K562 (cell line): ENCODE measurements at regions not wholly inside any gene's neighbourhood (a gene's known extent, or its start where the extent isn't known, plus 50 kb on each side); places are given as distances from the start of the nearest gene placed in this dataset.

Source experiments
- ATAC-seq: fragments of 200-7000 bp; cut with Tn5 transposase; 3 replicates; pipeline ENCODE4 v1.9.1; 2020; ENCODE audit warnings: moderate library complexity
- BruUV-seq: library from RNA; stranded (reverse); fragments of 400-500 nt; replicated peaks from 2 replicates; lab custom pipeline; 2021; lab: Mats Ljungman, UMichigan
- CTCF ChIA-PET: fragments of 300-600 bp; formaldehyde crosslinking; extraction: SDS; loops from one replicate; lab custom pipeline; 2021; ENCODE audit warnings: low intra/inter-chr PET ratio; lab: Yijun Ruan, JAX
- POLR2A ChIA-PET: fragments of 300-600, 350-650 bp; sonication (Branson Sonifier 250); formaldehyde crosslinking; extraction: SDS; loops from one replicate; lab custom pipeline; 2021; ENCODE audit warnings: antibody characterized with exemption, inconsistent platforms; lab: Yijun Ruan, JAX
- DNase-seq, 4 experiments: peaks; one replicate each; pipeline versions ENCODE4 v3.0.0 to v3.0.0-alpha.2; 2011 to 2018; ENCODE audit warnings: low spot score in 3 of 4, mixed read lengths in 3 of 4; ENCODE audit errors: extremely low read depth in 1 of 4
- FAIRE-seq: peaks from 2 replicates; lab custom pipeline; 2011; peaks lifted over from hg19 to GRCh38; lab: Jason Lieb, UNC
- H2AFZ ChIP-seq: 2 replicates; pipeline ENCODE4 v1.6.0; 2011; ENCODE audit warnings: low read depth, low read length, control low read depth, inconsistent platforms
- H3K27ac ChIP-seq: fragments of 200-600 bp; 3 replicates; pipeline ENCODE4 v1.8.0; 2011; ENCODE audit warnings: low read depth, mild to moderate bottlenecking, control low read depth, inconsistent platforms, low read length, moderate library complexity, mixed read lengths; ENCODE audit errors: extremely low read depth
- H3K27me3 ChIP-seq, 2 experiments: fragments of 300-600 bp in 1 of 2; 2 replicates in 1 of 2; 3 replicates in 1 of 2; pipeline versions ENCODE4 v1.6.0 to v1.8.0; 2011; ENCODE audit warnings: inconsistent platforms in 2 of 2, low read length in 2 of 2, mild to moderate bottlenecking in 1 of 2, mixed read lengths in 1 of 2, moderate library complexity in 1 of 2; ENCODE audit not compliant: control insufficient read depth in 2 of 2, insufficient read depth in 2 of 2
- H3K36me3 ChIP-seq: fragments of 300-600 bp; 3 replicates; pipeline ENCODE4 v1.8.0; 2011; ENCODE audit warnings: mild to moderate bottlenecking, low read length, inconsistent platforms; ENCODE audit not compliant: control insufficient read depth, insufficient read depth
- H3K4me1 ChIP-seq, 2 experiments: fragments of 200-600 bp in 1 of 2; replicated peaks in 1 of 2; 2 replicates in 1 of 2; 3 replicates in 1 of 2; pipeline versions ENCODE4 v1.5.1 to v1.8.0; 2011; ENCODE audit warnings: inconsistent platforms in 2 of 2, low read length in 2 of 2, mild to moderate bottlenecking in 1 of 2, mixed read lengths in 1 of 2, moderate library complexity in 1 of 2; ENCODE audit not compliant: control insufficient read depth in 2 of 2, insufficient read depth in 2 of 2
- H3K4me2 ChIP-seq: 2 replicates; pipeline ENCODE4 v1.6.1; 2011; ENCODE audit warnings: low read length, control low read depth, inconsistent platforms, mixed read lengths; ENCODE audit not compliant: insufficient read depth
- H3K4me3 ChIP-seq: fragments of 200-600 bp; sonication (generic), shearing (Covaris generic); 2 replicates; pipeline ENCODE4 v1.5.1; 2016; ENCODE audit warnings: control low read depth, inconsistent platforms
- H3K79me2 ChIP-seq: fragments of 200-600 bp; 3 replicates; pipeline ENCODE4 v1.8.0; 2011; ENCODE audit warnings: low read length, inconsistent platforms; ENCODE audit not compliant: control insufficient read depth, insufficient read depth
- H3K9ac ChIP-seq, 2 experiments: 2 replicates each; pipeline versions ENCODE4 v1.6.0 to v1.6.1; 2011; ENCODE audit warnings: low read depth in 2 of 2, low read length in 2 of 2, control low read depth in 1 of 2, inconsistent platforms in 1 of 2, mild to moderate bottlenecking in 1 of 2, mixed read lengths in 1 of 2; ENCODE audit not compliant: insufficient read depth in 1 of 2
- H3K9me1 ChIP-seq: one replicate; pipeline ENCODE4 v1.6.0; 2011; ENCODE audit warnings: inconsistent platforms, mild to moderate bottlenecking, low read length, moderate library complexity; ENCODE audit not compliant: control insufficient read depth, insufficient read depth
- H3K9me3 ChIP-seq: replicated peaks from 2 replicates; pipeline ENCODE4 v1.5.1; 2011; ENCODE audit warnings: low read depth, low read length, inconsistent platforms; ENCODE audit not compliant: control insufficient read depth, insufficient read depth
- H4K20me1 ChIP-seq: replicated peaks from 2 replicates; pipeline ENCODE4 v1.6.1; 2011; ENCODE audit warnings: low read length, inconsistent platforms, mixed read lengths; ENCODE audit not compliant: control insufficient read depth, insufficient read depth
- CREB1 ChIP-seq, 2 experiments: sonication (generic) in 1 of 2; formaldehyde crosslinking in 1 of 2; IDR thresholded peaks; 2 replicates each; pipeline versions ENCODE4 v1.6.1 to v1.8.0; 2012 to 2022; ENCODE audit warnings: inconsistent platforms in 1 of 2, mild to moderate bottlenecking in 1 of 2, missing genetic modification reagents in 1 of 2, moderate library complexity in 1 of 2
- HNRNPH1 ChIP-seq: fragments of 200-400 bp; formaldehyde crosslinking; optimal IDR thresholded peaks from 2 replicates; pipeline ENCODE3; 2017; ENCODE audit warnings: low read depth, mild to moderate bottlenecking, low read length, moderate library complexity
- KLF1 ChIP-seq: fragments of 450-650 bp; IDR thresholded peaks from 2 replicates; pipeline ENCODE4 v1.6.1; 2016; ENCODE audit warnings: missing genetic modification characterization, missing compliant biosample characterization
- LARP7 ChIP-seq: fragments of 450-650 bp; IDR thresholded peaks from 2 replicates; pipeline ENCODE4 v1.6.1; 2016
- NR4A1 ChIP-seq, 2 experiments: fragments of 250-450 bp in 1 of 2; fragments of 450-650 bp in 1 of 2; sonication (Bioruptor Pico) in 1 of 2; IDR thresholded peaks; 2 replicates each; pipeline versions ENCODE4 v1.4.0 to v1.6.1; 2016 to 2020; ENCODE audit warnings: mild to moderate bottlenecking in 2 of 2, missing compliant biosample characterization in 1 of 2, missing genetic modification characterization in 1 of 2, moderate library complexity in 1 of 2
- SRSF3 ChIP-seq: fragments of 200-400 bp; formaldehyde crosslinking; IDR thresholded peaks from 2 replicates; pipeline ENCODE4 v1.6.1; 2016; ENCODE audit warnings: mild to moderate bottlenecking, low read length, moderate library complexity; ENCODE audit not compliant: insufficient read depth
- WGBS: fragments of 100-300 bp; shearing (Covaris generic); methylation state at CpG from one replicate; pipeline ENCODE4 v1.1.6; 2016; ENCODE audit warnings: low coverage, mixed read lengths; ENCODE audit not compliant: insufficient coverage; ENCODE audit errors: missing lambda C conversion rate; 5-methylcytosine and 5-hydroxymethylcytosine counted together
- in situ Hi-C: fragments of 300-500 bp; cut with MboI; formaldehyde crosslinking; loops from 4 replicates; pipeline ENCODE4 v1.15.0; 2018; ENCODE audit warnings: inconsistent platforms, mixed read lengths
- intact Hi-C: fragments of 100-400 bp; cut with micrococcal nuclease; formaldehyde crosslinking; loops from 2 replicates; pipeline ENCODE4 v1.14.2; 2022
- TF ChIP-seq, protein P1 (sequence below): sonication (generic); formaldehyde crosslinking; IDR thresholded peaks from 2 replicates; pipeline ENCODE4 v1.8.0; 2022; ENCODE audit warnings: mild to moderate bottlenecking, missing genetic modification reagents

DNA sequence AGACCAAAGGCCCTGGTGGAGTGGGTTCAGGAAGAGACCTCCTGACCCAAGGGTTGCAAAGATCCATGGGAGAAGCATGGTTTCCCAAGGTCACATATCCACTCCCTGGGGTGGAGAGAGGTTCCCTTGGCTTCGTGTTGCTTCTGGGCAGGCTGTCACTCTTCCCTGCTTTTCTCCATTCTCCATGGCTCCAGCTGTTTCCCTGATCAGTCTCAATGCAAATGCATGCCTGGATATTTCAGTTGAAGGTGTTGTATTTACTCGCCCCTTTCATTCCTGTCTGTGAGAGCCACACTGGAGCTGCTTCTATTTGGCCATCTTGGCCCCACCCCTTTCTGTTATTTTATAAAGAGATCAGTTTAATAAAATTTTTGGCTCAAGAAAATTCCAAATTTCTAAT is 95.0 kb upstream of the PLSCR4 start:
- H3K4me2 ChIP-seq, result no peak overlapping the region
- H3K27ac ChIP-seq, result no peak overlapping the region
- TF ChIP-seq, protein P1, sequence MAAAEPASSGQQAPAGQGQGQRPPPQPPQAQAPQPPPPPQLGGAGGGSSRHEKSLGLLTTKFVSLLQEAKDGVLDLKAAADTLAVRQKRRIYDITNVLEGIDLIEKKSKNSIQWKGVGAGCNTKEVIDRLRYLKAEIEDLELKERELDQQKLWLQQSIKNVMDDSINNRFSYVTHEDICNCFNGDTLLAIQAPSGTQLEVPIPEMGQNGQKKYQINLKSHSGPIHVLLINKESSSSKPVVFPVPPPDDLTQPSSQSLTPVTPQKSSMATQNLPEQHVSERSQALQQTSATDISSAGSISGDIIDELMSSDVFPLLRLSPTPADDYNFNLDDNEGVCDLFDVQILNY (CRISPR knock-in tag), result no peak
- TF ChIP-seq HNRNPH1 (no peak), NR4A1 (CRISPR knock-in tag; IDR thresholded peaks at IDR 0.05) (no peak), NR4A1 (tag; IDR thresholded peaks at IDR 0.05) (no peak), LARP7 (no peak), KLF1 (tag) (no peak), SRSF3 (no peak), CREB1 (IDR thresholded peaks at IDR 0.05) (no peak), CREB1 (CRISPR knock-in tag; IDR thresholded peaks at IDR 0.05) (no peak)
- no peak overlapping the region for H3K9ac ChIP-seq
- BruUV-seq, result no TSS peak
- no peaks in the 10 kb centered on the region for H3K36me3 ChIP-seq
- ChIA-PET CTCF (no interaction called here), POLR2A (no interaction called here)
- no peaks in the 10 kb centered on the region for H3K9me1 ChIP-seq
- DNase-seq (no peak), FAIRE-seq (no peak), ATAC-seq (no peak)
- H3K79me2 ChIP-seq, result no peaks in the 10 kb centered on the region
- WGBS, result 3% methylated on average over 2 of the region's 2 CpGs
- no peaks in the 10 kb centered on the region for H3K4me1 ChIP-seq
- H3K27me3 ChIP-seq, result no peaks in the 10 kb centered on the region; a peak in 1 of 5 replicates
- in situ Hi-C loops (loop anchor here (25.0 kb wide), 1 partner anchor 241 kb away; no protein-coding TSS in a partner anchor), intact Hi-C loops (no loop called here)
- H3K9me3 ChIP-seq, result no peaks in the 10 kb centered on the region
- no peaks in the 10 kb centered on the region for H4K20me1 ChIP-seq
- H2AFZ ChIP-seq, result no peak overlapping the region
- H3K4me3 ChIP-seq, result no peak overlapping the region
